ENCODE measurements at regions not wholly inside any gene's neighbourhood (a gene's known extent, or its start where the extent isn't known, plus 50 kb on each side); places are given as distances from the start of the nearest gene placed in this dataset.
"Not testable (repeated sequence)": the region's sequence is repeated elsewhere in the genome, so short reads cannot be mapped to it uniquely, and the experiment has no call there.

DNA sequence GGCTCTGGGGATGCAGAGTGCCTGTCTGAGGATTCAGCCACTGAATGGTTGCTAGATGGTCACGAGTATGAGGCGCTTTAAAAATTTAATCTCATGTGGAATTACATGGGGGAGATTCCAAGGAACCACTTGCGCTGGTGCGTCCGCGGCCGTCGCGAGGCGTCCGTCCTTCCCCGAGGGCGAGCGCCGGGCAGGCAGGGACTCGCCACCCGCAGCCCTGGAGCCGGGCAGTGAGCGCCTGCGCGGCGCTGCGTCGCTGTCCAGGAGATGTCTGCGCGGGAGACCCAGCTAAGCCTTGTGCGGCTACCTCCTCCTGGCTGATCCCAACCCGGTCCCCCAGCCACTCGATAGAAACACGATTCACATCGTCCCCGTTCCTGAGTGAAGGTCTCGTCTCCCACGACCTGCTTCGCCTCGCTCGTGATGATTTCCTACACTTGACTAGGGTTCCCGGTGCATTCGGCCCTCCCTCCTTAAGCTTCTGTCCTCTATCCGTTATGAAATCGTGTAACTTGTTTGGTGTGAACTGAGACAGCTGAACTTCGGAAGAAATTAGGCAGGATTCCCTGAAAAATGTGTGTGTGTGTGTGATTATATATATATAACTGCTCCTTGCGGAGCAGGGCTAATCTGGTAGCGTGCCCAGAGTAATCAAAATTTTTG, 536.4 kb downstream of the PRIM2 start:
- DNase-seq; H3K9me3 Mint-ChIP-seq (ENCODE audit: low read depth, unreplicated experiment); H3K27ac Mint-ChIP-seq (ENCODE audit: unreplicated experiment); CTCF ChIA-PET; BruUV-seq (replicated peaks); intact Hi-C loops (cut with micrococcal nuclease; ENCODE audit: unreplicated experiment); H3K4me3 Mint-ChIP-seq (ENCODE audit: low read depth, unreplicated experiment); H3K4me1 Mint-ChIP-seq (ENCODE audit: low read depth, unreplicated experiment); H3K36me3 Mint-ChIP-seq (ENCODE audit: insufficient read depth, unreplicated experiment); H3K27me3 Mint-ChIP-seq (ENCODE audit: unreplicated experiment): not testable (repeated sequence)

GRCh38 chr6:57860481-57861315, 543.3 kb downstream of the PRIM2 start:
- H3K4me3 Mint-ChIP-seq (ENCODE audit: low read depth, unreplicated experiment); H3K9me3 Mint-ChIP-seq (ENCODE audit: low read depth, unreplicated experiment); intact Hi-C loops (cut with micrococcal nuclease; ENCODE audit: unreplicated experiment): not testable (repeated sequence)

GRCh38 chr6:57870083-57870482, 552.7 kb downstream of the PRIM2 start:
- H3K36me3 Mint-ChIP-seq (ENCODE audit: insufficient read depth, unreplicated experiment); H3K9me3 Mint-ChIP-seq (ENCODE audit: low read depth, unreplicated experiment); CTCF ChIA-PET; H3K4me3 Mint-ChIP-seq (ENCODE audit: low read depth, unreplicated experiment); H3K27ac Mint-ChIP-seq (ENCODE audit: unreplicated experiment); H3K4me1 Mint-ChIP-seq (ENCODE audit: low read depth, unreplicated experiment); intact Hi-C loops (cut with micrococcal nuclease; ENCODE audit: unreplicated experiment); BruUV-seq (replicated peaks); DNase-seq; H3K27me3 Mint-ChIP-seq (ENCODE audit: unreplicated experiment): not testable (repeated sequence)

More at GRCh38 chr6:57860481-57861315, 543.3 kb downstream of the PRIM2 start:
- CTCF ChIA-PET; H3K36me3 Mint-ChIP-seq (ENCODE audit: insufficient read depth, unreplicated experiment); H3K27ac Mint-ChIP-seq (ENCODE audit: unreplicated experiment); DNase-seq; H3K4me1 Mint-ChIP-seq (ENCODE audit: low read depth, unreplicated experiment); BruUV-seq (replicated peaks): not testable (repeated sequence)
- H3K27me3 Mint-ChIP-seq (ENCODE audit: unreplicated experiment), result peaks cover 27% of the 10 kb centered on the region

DNA sequence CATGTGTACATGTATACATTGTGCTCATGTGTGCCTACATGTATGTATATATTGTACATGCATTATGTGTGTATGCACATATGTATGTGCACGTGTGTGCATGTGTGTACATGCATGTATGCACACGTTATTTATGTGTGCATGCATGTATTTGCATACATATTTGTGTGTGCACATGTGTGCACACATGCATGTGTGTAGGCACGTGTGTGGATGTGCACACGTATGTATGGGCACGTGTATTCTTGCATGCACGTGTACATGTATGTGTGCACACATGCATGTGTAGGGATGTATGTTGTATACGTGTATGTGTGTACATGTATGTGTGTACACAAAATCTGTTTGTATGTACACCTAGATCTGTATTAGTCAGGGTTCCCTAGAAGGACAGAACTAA, 556.0 kb downstream of the PRIM2 start:
- CTCF ChIA-PET; intact Hi-C loops (cut with micrococcal nuclease; ENCODE audit: unreplicated experiment); H3K9me3 Mint-ChIP-seq (ENCODE audit: low read depth, unreplicated experiment); DNase-seq; H3K36me3 Mint-ChIP-seq (ENCODE audit: insufficient read depth, unreplicated experiment); BruUV-seq (replicated peaks); H3K27ac Mint-ChIP-seq (ENCODE audit: unreplicated experiment); H3K4me3 Mint-ChIP-seq (ENCODE audit: low read depth, unreplicated experiment); H3K27me3 Mint-ChIP-seq (ENCODE audit: unreplicated experiment); H3K4me1 Mint-ChIP-seq (ENCODE audit: low read depth, unreplicated experiment): not testable (repeated sequence)

DNA sequence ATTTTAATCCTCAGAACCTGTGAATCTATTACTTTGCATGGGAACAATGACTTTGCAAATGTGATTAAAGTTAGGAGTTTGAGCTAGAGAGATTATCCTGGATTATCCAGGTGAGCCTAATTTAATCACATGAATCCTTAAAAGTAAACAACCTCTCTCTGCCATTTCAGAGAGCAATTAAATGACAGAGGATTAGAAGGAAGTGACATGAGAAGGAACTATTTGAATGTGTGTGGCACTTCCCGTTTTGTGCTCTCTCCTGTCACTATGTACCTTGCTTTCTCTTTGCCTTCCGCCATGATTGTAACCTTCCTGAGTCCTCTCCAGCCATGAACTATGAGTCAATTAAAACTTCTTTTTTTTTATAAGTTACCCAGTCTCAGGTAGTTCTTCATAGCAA, 559.2 kb downstream of the PRIM2 start:
- H3K4me1 Mint-ChIP-seq (ENCODE audit: low read depth, unreplicated experiment); DNase-seq; H3K4me3 Mint-ChIP-seq (ENCODE audit: low read depth, unreplicated experiment); intact Hi-C loops (cut with micrococcal nuclease; ENCODE audit: unreplicated experiment); H3K27ac Mint-ChIP-seq (ENCODE audit: unreplicated experiment); H3K27me3 Mint-ChIP-seq (ENCODE audit: unreplicated experiment); H3K36me3 Mint-ChIP-seq (ENCODE audit: insufficient read depth, unreplicated experiment); H3K9me3 Mint-ChIP-seq (ENCODE audit: low read depth, unreplicated experiment); BruUV-seq (replicated peaks); CTCF ChIA-PET: not testable (repeated sequence)

DNA sequence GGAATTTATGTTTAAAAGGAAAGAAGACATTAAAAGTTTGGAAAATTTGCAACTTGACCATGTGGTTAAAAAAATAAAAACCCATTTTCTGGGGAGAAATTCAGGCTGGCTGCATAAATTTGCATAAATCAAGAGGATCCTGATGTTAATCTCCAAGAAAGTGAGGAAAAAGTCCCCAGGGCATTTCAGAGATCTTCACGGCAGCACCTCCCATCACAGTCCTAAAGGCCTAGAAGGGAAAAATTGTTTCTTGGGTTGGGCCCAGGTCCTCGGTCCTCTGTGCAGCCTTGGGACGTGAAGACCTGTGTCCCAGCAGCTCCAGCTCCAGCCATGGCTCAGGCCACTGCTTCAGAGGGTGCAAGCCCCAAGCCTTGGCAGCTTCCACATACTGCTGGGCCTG, 560.3 kb downstream of the PRIM2 start:
- H3K27ac Mint-ChIP-seq (ENCODE audit: unreplicated experiment); intact Hi-C loops (cut with micrococcal nuclease; ENCODE audit: unreplicated experiment); H3K4me3 Mint-ChIP-seq (ENCODE audit: low read depth, unreplicated experiment); H3K4me1 Mint-ChIP-seq (ENCODE audit: low read depth, unreplicated experiment); BruUV-seq (replicated peaks); CTCF ChIA-PET; H3K27me3 Mint-ChIP-seq (ENCODE audit: unreplicated experiment); H3K36me3 Mint-ChIP-seq (ENCODE audit: insufficient read depth, unreplicated experiment); H3K9me3 Mint-ChIP-seq (ENCODE audit: low read depth, unreplicated experiment); DNase-seq: not testable (repeated sequence)

DNA sequence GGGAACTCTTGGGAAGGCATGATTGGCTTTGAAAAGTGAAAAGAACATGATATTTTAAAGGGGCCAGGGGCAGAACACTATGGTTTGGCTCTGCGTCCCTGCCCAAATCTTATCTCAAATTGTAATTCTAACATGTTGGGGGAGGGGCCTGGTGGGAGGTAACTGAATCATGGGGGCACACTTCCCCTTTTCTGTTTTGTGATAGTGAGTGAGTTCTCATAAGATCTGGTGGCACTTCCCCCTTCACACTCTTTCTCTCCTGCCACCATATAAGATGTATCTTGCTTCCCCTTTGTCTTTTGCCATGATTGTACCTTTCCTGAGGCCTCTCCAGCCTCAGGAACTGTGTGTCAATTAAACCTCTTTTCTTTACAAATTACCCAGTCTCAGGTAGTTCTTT, 561.4 kb downstream of the PRIM2 start:
- H3K9me3 Mint-ChIP-seq (ENCODE audit: low read depth, unreplicated experiment); H3K27ac Mint-ChIP-seq (ENCODE audit: unreplicated experiment); H3K4me3 Mint-ChIP-seq (ENCODE audit: low read depth, unreplicated experiment); H3K36me3 Mint-ChIP-seq (ENCODE audit: insufficient read depth, unreplicated experiment); CTCF ChIA-PET; intact Hi-C loops (cut with micrococcal nuclease; ENCODE audit: unreplicated experiment); DNase-seq; BruUV-seq (replicated peaks); H3K27me3 Mint-ChIP-seq (ENCODE audit: unreplicated experiment); H3K4me1 Mint-ChIP-seq (ENCODE audit: low read depth, unreplicated experiment): not testable (repeated sequence)

DNA sequence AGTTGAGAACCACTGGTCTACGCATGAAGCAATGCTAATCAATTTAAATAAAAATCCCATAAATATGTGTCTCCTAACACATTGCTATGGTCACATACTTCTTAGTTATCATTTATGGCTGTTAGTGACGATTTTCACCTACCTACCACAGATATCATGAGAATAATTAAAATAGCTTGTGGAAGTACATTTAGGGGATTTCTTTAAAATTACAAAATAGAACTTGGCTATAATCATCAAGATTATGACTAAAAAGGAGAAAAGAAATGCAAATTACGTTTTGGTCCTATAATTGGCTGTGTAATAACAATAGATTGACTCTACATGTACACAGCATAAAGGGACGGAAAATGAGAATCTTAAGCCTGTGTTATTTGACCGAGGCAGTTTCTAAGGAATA, 581.4 kb downstream of the PRIM2 start:
- H3K4me3 Mint-ChIP-seq (ENCODE audit: low read depth, unreplicated experiment); H3K27me3 Mint-ChIP-seq (ENCODE audit: unreplicated experiment); H3K27ac Mint-ChIP-seq (ENCODE audit: unreplicated experiment); H3K9me3 Mint-ChIP-seq (ENCODE audit: low read depth, unreplicated experiment); H3K4me1 Mint-ChIP-seq (ENCODE audit: low read depth, unreplicated experiment); BruUV-seq (replicated peaks); DNase-seq; H3K36me3 Mint-ChIP-seq (ENCODE audit: insufficient read depth, unreplicated experiment); CTCF ChIA-PET; intact Hi-C loops (cut with micrococcal nuclease; ENCODE audit: unreplicated experiment): not testable (repeated sequence)

DNA sequence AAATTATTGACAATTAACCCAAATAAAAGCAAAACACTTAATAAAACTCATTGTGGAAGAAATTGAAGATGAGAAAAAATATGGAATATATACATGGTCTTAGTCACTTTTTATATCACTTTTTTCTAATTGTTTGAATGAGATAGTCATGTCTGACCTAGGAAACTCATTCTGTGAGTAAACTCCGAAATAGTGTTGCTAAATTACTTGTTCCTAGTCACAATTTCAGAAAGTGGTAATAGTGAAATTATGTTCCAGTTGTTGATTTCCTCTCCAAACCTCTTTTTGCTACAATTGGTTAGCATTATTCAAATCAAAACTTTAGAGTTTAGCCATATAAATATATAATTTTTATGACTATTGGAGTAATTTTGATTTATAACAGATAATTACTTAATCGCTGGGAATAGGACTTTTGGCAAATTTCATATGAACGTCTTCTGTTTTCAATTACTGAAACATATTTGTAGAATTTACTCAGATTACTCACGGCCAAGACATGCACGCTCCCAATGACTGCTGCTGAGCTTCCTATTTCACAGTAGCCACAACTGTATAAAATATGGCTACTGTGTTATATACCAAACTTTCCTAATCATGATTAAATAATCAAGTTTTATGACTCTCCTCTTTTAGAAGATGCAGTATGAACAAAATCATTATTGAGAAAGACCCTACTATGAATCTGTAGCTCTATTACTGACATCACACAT, 583.4 kb downstream of the PRIM2 start:
- H3K9me3 Mint-ChIP-seq (ENCODE audit: low read depth, unreplicated experiment); H3K27ac Mint-ChIP-seq (ENCODE audit: unreplicated experiment); intact Hi-C loops (cut with micrococcal nuclease; ENCODE audit: unreplicated experiment); H3K4me3 Mint-ChIP-seq (ENCODE audit: low read depth, unreplicated experiment); CTCF ChIA-PET; H3K27me3 Mint-ChIP-seq (ENCODE audit: unreplicated experiment); H3K4me1 Mint-ChIP-seq (ENCODE audit: low read depth, unreplicated experiment); DNase-seq; BruUV-seq (replicated peaks); H3K36me3 Mint-ChIP-seq (ENCODE audit: insufficient read depth, unreplicated experiment): not testable (repeated sequence)

- BruUV-seq (replicated peaks); H3K4me3 Mint-ChIP-seq (ENCODE audit: low read depth, unreplicated experiment); H3K9me3 Mint-ChIP-seq (ENCODE audit: low read depth, unreplicated experiment); H3K27ac Mint-ChIP-seq (ENCODE audit: unreplicated experiment); DNase-seq; H3K4me1 Mint-ChIP-seq (ENCODE audit: low read depth, unreplicated experiment); H3K27me3 Mint-ChIP-seq (ENCODE audit: unreplicated experiment); intact Hi-C loops (cut with micrococcal nuclease; ENCODE audit: unreplicated experiment); CTCF ChIA-PET; H3K36me3 Mint-ChIP-seq (ENCODE audit: insufficient read depth, unreplicated experiment): not testable (repeated sequence)
These were observed 584.0 kb downstream of the PRIM2 start for GRCh38 chr6:57901445-57901844.
